ENCODE measurements at regions not wholly inside any gene's neighbourhood (a gene's known extent, or its start where the extent isn't known, plus 50 kb on each side); places are given as distances from the start of the nearest gene placed in this dataset.

- TF ChIP-seq, protein P1, sequence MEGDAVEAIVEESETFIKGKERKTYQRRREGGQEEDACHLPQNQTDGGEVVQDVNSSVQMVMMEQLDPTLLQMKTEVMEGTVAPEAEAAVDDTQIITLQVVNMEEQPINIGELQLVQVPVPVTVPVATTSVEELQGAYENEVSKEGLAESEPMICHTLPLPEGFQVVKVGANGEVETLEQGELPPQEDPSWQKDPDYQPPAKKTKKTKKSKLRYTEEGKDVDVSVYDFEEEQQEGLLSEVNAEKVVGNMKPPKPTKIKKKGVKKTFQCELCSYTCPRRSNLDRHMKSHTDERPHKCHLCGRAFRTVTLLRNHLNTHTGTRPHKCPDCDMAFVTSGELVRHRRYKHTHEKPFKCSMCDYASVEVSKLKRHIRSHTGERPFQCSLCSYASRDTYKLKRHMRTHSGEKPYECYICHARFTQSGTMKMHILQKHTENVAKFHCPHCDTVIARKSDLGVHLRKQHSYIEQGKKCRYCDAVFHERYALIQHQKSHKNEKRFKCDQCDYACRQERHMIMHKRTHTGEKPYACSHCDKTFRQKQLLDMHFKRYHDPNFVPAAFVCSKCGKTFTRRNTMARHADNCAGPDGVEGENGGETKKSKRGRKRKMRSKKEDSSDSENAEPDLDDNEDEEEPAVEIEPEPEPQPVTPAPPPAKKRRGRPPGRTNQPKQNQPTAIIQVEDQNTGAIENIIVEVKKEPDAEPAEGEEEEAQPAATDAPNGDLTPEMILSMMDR (IDR thresholded peaks at IDR 0.05): no peak
- TF ChIP-seq POLR2A (IDR thresholded peaks at IDR 0.05) (no peak), EP300 (IDR thresholded peaks at IDR 0.05) (no peak)
These were observed 509.0 kb upstream of the MIR17HG start for GRCh38 chr13:90838317-90838960.

Data from sigmoid colon (tissue), 4 donors.